HG03558 (cell line): ENCODE measurements at regions not wholly inside any gene's neighbourhood (a gene's known extent, or its start where the extent isn't known, plus 50 kb on each side); places are given as distances from the start of the nearest gene placed in this dataset.

ENCODE experiments used
- ATAC-seq: cut with Tn5 transposase; IDR thresholded peaks from one replicate; pipeline ENCODE4 v1.9.1; 2021; ENCODE audit warnings: moderate number of reproducible peaks; ENCODE audit not compliant: unreplicated experiment; ENCODE audit errors: extremely low read depth

DNA sequence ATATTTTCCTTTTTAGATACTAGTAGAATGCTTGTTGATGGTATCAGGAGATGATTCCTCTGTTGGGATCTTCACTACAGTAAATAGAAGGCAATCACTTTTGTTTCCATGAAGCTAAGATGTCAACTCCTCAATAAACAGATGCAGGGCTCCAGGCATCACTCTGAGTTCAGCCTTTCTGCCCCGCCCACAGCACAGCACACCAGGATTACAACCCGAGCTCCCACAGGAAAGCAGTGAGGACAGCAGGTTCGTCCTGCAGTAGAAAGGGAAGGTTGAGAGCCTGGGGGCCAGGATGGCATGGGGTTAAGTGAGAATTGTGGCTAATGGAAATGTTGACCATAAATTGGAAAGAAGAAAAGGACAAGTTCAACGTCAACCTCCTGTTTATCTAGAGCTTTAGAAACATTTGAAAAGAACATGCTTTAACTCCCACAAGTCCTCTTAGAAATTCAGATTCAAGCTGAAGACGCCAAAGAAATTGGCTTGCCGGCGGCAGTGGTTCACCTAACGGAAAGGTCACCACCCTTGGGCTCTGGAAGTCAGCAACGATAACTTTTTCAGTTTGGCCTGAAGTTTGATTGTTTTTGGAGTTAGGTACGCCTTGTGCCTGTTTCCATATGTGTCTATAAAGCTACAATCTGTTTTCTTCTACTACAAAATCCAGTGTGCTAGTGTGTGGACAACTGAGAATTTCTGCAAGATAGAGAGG is 144.4 kb upstream of the PDE10A start:
- no peak for ATAC-seq

DNA sequence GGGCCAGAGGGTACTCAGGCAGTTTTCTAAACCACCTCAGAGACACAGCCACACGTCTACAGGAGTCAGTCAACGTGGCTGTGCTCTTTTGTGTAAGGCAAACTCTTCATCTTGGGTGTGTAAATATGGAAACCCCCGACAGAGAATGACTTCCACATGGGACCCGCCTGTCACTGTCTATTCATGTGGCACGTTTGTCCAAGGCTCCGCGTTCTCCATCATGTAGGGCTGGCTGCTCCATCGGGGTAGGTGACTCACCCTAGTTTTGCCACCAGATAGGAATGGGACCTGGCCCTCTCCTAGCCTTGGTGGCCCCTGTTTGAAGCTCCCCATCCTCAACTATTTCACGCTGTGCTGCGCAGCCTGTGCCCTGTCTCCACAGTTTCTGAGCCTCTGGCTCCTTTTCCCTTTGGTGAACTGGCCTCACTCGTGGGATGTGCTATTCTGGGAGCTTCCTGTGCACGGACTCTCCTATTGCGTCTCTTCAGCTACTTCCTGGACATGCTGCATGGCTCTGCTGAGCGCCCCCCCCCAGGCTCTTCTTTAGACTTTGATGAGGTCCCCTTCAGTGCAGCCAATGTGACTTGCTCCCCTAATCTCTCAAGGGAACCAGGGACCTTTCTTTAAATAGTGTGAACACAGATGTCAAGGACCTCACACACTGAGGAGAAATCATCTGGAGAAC is 143.2 kb upstream of the PDE10A start:
- ATAC-seq = no peak

DNA sequence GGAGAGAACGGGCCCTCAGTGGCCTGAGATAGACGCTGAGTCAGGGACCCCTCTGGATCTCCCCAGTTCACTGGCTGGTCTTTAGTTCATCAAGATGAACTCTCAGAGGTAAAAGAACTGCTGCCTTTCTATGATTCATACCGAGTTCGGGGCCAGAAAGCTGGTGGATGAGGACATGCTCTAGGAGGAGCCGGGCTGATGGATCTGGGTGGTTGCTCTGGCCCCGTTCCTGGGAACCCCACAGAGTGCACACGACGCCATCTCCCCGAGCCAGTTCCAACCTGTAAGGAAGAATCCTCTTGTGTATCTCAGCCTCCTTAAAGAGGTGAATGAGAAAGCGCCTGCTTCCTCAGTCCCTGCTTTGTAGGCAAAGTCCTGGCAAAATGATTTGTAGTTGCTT is 142.6 kb upstream of the PDE10A start:
- no peak for ATAC-seq

DNA sequence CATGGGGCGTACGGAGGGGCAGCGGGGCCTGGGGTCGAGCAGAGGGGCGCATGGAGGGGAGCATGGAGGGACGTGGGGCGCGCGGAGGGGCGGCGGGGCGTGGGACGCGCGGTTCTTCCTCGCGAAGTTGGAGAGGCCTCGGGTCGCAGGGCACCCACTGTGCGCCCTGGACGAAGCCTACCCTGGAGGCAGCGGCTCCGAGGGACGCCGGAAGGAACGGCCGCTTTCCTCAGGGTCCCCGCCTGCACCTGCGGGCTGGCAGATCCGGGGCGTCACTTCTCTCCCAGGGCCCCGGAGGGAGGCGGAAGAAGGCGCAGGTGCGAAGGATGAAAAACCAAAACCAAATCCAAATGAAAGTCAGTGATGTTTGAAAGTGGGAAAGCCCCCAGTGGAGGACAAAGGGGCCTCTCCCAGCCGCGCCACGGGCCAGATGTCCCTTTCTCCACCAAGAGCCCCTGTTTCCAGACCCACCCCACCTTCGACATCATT is 142.1 kb upstream of the PDE10A start:
- ATAC-seq = no peak

DNA sequence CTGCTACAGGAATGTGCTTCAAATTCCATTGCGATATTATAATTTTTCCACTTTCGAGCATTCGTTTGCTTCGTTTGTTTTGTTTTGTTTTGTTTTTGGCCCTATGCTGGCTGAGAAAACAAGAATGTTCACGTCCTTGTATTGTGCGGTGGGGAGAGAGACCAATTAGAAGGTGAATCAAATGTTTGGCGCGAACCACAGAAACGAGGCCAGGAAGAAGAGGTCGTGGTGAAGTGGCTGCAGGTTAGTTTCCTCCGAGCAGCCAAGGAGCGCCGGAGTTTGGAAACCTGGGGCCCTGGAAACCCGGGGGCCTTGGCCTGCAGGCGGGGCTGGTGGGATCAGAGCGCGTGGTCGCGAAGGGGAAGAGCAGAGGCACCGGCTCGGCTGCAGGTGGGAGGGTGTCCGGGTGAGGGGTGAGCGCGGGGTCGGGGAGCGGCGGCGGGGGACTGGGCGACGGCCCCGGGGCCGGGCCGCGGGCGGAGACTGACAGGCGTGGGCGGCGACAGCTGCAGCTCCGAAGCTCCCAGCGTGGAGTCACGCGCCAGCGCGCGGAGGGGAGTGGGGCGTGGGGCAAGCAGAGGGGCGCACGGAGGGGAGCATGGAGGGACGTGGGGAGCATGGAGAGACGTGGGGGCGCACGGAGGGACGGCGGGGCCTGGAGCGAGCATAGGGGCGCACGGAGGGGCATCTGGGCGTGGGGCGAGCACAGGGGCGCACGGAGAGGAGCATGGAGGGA is 141.5 kb upstream of the PDE10A start:
- ATAC-seq = no peak

DNA sequence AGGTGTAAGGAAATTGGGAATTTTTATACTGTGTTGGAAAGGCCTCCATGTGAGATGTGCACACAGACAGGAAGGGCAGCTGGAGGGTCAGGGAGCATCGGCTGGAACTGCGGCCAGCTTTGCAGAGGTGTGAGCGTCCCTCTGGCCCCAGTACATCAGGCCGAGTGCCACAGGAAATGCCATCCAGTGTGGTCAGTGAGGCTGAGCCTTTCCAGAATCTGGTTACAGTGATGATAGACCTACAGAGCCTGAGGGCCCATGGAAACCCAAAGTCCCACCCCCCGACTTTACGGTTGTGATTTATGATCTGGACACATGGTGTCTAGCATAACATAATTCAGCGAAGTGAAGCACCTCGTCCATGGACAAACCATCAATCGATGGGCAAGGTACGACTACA is 137.3 kb upstream of the PDE10A start:
- ATAC-seq = no peak

DNA sequence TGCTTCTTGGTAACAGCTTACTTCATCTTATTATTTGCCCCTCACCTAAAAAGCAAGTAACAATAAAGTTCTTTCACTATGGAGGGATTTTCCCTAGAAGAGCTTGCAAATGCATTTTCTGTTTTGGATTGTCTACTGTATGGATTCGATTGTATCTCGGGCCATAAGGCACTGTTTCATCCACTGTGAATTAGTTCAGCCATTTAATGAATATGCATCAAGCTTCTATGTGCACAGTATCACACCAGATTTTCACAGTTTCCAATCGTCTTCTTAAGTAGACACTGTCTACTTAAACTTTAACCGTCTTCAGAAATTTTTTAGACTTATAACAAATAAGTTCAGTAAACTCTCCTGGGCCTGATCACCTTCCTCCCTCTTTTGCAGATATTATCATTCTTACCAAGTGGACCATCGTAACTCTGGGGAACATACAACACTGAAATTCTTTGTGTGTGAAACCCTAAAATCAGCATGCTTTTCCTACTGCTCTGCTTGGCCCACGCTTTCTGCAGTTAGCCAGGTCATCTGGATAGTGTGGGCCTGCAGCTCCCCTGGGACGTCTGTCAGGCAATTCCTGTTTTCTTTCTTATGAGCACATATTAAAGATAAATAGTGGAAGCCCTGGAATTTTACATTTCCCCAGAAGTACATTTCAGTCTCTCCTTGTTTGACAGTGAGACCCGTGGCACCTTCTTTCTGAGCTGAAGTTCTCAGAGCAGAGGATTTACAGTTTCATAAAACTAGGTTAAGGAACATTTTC is 136.5 kb upstream of the PDE10A start:
- no peak for ATAC-seq

DNA sequence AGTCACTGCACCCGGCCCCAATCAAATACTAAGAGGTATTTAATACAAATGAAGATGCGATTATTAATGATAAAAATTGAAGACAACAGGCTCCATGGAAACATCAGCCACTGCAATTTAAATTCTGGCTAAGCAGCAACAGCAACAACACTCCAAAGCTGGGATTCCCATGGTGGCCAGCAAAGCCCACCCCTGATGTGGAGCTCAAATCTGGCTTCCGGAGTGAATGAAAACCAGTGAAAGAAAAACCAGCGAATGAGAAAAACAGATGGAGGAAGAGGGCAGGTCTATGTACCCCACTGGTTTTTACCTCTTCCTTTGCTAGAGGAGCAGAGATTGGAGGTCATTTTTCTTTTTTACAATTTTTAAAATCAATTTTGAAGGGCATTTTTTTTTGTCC is 135.9 kb upstream of the PDE10A start:
- no peak for ATAC-seq

DNA sequence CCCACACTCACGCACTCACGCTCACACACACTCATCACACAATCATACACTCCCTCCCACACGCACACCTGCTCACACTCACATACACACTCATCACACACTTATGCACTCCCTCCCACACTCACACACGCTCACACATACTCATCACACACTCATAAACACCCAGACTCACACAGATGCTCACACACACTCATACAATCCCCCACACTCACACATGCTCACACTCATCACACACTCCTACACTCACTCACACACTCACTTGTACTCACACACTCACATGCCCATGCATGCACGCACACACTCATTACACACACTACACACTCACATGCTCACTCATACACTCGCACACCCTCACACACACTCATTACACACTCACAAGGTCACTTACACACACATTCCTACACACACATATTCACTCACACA is 131.1 kb upstream of the PDE10A start:
- ATAC-seq = no peak

DNA sequence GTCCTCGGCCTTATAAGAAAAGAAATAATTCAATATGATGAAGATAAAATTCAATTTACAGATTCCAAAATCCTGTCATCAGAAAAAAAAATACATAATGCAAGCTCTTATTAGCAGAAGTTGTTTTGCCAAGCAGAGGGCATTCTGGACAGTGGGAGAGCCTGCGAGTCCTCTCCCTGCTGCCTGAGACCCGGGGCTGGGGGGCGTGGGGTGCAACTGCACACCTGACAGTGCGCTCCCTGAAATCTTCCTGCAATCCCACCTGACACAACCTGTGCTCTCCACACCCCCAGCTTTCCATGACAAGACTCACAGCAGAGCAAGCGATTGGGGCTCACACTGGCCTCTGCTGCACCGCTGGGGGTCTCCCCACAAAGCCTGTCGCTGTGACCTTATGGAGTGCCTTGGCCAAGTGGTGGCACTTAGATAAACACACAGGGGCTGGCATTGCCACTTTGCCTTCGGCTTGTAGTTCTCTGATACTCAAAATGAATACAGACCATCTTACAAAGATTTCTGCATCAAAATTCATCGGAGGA is 130.3 kb upstream of the PDE10A start:
- no peak for ATAC-seq

DNA sequence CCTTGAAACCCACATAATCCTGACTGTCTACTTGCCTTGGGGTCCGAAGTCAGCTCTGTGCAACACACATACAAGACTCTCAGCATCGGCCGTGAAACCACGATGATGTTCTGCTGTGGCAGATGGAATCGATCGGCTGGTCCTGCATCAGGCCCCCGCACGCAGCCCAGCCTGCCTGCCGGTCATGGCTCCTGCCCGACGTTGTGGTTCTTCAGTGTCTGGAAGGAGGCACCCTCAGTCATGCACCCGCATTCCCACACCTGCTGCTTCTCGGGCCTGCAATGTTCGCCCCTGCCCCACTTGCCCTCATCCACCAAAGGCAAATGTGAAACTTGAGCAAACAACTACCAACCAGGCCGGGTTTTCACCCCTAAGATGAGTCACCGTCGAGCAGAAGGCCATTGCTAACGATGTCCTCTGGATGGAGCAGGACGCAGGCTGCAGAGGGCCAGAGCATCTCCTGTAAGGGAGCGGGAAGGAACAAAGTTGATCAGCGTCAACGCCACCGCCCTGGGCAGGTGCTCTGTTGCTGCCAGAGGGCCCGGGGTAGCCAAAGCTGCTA is 128.9 kb upstream of the PDE10A start:
- ATAC-seq = no peak

DNA sequence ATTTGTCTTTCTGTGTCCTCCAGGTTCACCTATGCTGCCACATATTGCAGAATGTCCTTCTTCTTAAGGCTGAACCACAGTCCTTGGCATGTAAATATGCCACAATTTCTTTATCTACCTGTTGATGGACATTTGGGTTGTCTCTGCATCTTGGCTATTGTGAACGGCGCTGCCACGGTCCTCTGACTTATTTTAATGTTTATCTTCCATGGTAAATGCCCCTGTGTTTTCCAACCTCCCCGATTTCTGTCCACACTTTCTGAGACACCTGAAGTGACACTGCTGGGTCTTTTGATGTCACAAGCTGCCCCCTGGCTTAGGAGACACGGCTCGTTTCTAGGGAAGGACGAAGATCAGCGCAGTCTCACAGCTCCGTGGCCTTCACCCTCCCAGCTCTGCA is 128.3 kb upstream of the PDE10A start:
- ATAC-seq = no peak

DNA sequence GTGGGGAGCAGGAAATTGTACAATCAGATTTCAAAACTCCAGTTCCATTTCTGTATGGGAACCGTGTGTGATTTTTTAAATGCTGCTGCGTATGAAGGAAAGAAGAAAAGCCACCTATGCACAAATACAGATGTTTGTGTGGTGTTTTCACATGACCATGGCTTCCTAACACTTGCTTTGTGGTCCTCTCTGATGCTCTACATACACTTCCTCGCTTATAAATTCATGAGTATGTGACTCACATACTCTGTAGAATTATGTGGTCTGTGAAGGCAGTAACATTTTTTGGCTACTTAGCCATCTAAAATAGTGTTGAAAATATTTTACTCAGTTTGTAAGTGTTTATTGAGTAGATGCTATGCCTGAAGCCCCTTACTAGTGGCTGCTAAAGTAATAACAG is 119.8 kb upstream of the PDE10A start:
- no peak for ATAC-seq

DNA sequence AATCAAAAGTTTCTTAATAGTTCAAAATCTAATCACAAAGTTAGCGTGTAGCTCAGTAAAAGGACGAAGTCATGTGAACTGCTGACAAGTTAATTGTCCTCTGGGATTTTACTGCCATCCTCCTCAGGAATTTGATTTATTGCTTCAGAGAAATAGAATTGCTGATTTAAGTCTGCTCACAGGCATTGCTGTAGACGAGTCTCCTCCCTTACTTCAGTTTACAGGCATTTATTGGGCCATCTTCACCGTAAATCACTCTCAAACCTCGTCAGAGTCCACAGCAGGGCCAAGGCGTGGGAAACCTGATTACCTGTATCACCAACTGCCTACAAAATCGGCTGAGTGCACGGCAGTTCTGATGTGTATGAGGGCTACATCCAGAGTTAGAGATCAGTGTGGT is 119.1 kb upstream of the PDE10A start:
- ATAC-seq = no peak

DNA sequence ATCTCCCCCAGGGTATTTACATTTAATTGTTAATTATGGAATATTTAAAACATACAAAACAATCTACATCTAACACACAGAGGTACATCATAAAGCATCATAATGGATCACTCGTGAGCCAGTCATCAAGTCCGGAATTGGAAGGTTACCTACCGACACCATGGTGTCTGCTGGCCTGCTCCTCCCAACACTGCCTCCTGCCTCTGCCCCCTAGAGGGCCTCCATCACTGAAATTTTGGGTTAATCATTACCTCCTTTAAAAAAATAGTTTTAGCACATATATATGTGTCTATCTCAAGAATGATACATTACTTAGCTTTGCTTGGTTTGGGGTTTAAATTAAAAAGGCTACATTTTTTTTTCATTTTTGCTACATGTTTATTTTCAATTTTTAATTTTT is 114.6 kb upstream of the PDE10A start:
- ATAC-seq = no peak

DNA sequence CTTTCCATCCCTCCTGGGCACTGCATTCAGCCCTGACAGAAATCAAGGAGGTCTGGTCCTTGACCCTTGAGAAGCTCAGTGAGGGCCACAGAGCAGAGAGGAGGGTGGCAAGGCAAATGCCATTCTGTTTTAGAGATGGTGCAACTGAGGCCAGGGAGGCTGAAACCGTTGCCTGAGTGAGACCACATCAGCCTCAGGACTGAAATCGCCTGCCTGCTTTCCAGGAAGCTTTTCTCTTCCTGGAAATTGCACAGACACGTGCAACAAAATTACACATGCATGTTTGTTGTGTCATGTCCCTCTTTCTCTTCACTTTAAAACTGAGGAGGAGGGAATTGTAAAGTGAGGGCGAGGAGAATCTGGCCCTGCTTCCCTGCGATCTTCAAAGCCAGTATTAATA is 113.7 kb upstream of the PDE10A start:
- ATAC-seq = no peak

DNA sequence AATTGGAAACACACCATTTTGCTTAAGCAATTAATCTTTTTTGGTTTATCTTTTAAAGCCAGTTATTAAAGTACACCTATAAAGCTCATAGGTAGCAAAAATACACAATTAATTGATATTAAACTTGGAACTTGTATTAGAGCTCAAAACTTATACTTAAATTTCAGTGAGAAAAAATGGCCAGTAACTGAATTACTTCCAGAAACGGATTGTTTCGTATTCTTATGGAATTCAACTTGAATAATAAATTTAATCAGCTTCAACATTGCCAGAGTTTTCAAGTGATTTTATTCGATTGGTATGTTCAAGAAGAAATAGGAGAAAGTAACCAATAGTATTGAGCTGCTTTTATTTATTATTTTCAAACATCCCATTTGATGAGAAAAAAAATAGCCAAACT is 112.7 kb upstream of the PDE10A start:
- ATAC-seq = no peak

DNA sequence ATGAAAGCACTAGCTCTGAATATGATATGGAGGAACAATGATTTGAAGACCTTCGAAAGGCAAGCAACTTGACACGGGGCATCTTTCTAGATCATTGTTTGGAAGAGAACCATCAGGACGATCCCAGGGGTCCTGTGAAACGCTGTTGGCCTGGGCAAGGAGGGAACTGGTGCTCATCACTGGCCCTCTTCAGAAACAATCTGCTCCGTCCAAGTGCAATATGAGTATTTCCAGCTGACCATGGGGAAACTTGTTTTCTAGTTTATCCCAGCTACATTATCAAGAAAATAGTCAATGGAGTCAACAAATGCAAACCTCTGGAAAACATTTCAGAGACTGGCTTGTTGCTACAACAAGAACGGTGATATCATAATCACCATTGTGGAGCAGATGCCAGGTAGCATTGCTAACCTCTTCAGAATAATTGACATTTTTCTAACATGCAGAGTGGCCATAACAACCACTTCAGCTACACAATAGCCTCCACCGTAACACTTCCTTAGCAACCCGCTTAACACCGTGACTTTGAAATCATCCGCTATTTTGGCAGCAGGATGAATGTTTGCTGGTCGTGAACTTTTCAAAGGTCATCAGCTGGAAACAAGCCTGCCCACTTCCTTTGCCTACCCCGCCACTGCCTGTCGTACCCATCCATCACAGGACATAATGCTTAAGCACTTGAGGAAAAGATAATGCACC is 112.0 kb upstream of the PDE10A start:
- no peak for ATAC-seq

DNA sequence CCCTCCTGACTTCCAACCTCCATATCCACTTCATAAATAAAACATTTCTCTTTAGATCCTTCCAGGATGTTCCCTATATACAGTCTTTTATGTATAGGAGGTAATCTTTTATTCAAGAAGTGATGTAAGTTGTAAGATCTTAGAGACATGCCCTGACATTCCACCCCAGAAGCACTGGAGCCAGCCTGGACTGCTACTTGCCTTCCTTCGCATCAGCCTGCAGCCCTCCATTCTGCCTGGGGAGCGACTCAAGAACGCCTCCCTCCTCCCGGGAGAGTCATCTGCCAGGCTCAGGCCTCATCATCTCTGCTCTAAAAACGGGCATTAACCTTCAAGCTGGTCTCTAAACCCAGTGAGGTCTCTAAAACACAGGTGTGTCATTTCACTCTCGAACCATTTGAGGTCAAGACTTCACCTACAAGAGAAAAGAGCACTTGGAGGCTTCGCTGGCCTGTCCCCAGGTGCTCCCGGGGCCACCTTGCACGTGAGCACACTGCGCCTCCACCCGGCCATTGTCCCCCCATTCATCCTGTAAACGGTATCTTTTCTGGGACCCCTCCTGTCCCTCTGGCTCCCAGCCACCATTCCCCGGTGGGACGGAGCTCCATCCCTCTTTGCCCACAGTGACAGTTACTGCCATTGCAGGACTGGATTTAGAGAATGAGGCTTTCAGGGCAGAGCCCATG is 107.5 kb upstream of the PDE10A start:
- no peak for ATAC-seq
